H1 (cell line): ENCODE measurements at regions not wholly inside any gene's neighbourhood (a gene's known extent, or its start where the extent isn't known, plus 50 kb on each side); places are given as distances from the start of the nearest gene placed in this dataset.

Experiments used
- GTF2F1 ChIP-seq: IDR thresholded peaks from 2 replicates; pipeline ENCODE4 v1.6.1; 2012; ENCODE audit warnings: low read depth, low read length, improper control_type of control experiment, borderline replicate concordance
- JUND ChIP-seq: IDR thresholded peaks from 2 replicates; pipeline ENCODE4 v1.6.1; 2011; ENCODE audit warnings: mild to moderate bottlenecking, improper control_type of control experiment, low read length
- RXRA ChIP-seq: IDR thresholded peaks from 2 replicates; pipeline ENCODE4 v1.6.1; 2011; ENCODE audit warnings: low read depth, mild to moderate bottlenecking, low read length, moderate library complexity; ENCODE audit not compliant: insufficient read depth

DNA sequence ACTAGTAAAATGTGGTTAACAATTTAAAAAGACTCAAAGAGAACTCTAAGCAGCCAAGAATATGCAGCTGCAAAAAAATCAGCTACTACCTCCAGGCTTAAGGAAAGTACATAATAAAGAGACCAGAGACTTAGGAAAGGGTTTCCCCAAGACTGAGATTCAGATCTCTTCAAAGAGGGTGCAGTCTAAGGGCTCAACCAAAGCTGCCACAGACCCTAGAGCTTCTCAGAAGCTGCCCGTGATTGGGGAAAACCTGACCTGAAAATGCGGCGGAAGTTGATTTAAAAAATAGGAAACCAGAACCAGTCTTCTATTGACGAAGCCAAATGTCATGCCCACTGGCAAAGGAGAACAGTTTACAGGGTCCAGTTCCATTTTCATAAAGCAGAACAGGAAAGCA is 516.8 kb upstream of the MARCKS start (continued):
- TF ChIP-seq GTF2F1 = no peak
- no peak for TF ChIP-seq RXRA
- no peak for TF ChIP-seq JUND
